IMR-90 (cell line): ENCODE measurements at regions not wholly inside any gene's neighbourhood (a gene's known extent, or its start where the extent isn't known, plus 50 kb on each side); places are given as distances from the start of the nearest gene placed in this dataset.

ENCODE experiments used
- ATAC-seq: fragments of 200-7000 bp; cut with Tn5 transposase; 2 replicates; pipeline ENCODE4 v1.9.1; 2020; ENCODE audit warnings: low read depth, mild to moderate bottlenecking, moderate library complexity
- BruUV-seq: library from RNA; stranded (reverse); fragments of 400-500 nt; replicated peaks from 2 replicates; lab custom pipeline; 2021; lab: Mats Ljungman, UMichigan
- CTCF ChIA-PET: fragments of 300-600 bp; formaldehyde crosslinking; extraction: SDS; loops from one replicate; lab custom pipeline; 2021; ENCODE audit warnings: antibody characterized with exemption; lab: Yijun Ruan, JAX
- POLR2A ChIA-PET: fragments of 300-600 bp; sonication (Branson Sonifier 250); formaldehyde crosslinking; loops from one replicate; lab custom pipeline; 2022; ENCODE audit warnings: antibody characterized with exemption; ENCODE audit not compliant: unreplicated experiment; lab: Charles Lee
- DNase-seq: peaks from one replicate; pipeline ENCODE4 v3.0.0; 2013
- H2AFZ ChIP-seq: replicated peaks from 2 replicates; pipeline ENCODE3; 2013; ENCODE audit warnings: low read length, mild to moderate bottlenecking; ENCODE audit not compliant: poor library complexity
- H2AK5ac ChIP-seq: 2 replicates; pipeline ENCODE4 v1.6.1; 2013; ENCODE audit warnings: low read depth, low read length, inconsistent platforms
- H2AK9ac ChIP-seq: replicated peaks from 2 replicates; pipeline ENCODE3; 2013; ENCODE audit warnings: mild to moderate bottlenecking, low read depth, low read length, moderate library complexity; ENCODE audit not compliant: poor library complexity
- H2BK120ac ChIP-seq: 2 replicates; pipeline ENCODE4 v1.6.1; 2013; ENCODE audit warnings: low read depth, low read length, inconsistent platforms
- H2BK15ac ChIP-seq: 3 replicates; pipeline ENCODE4 v1.6.1; 2013; ENCODE audit warnings: low read depth, low read length, inconsistent platforms
- H2BK20ac ChIP-seq: 2 replicates; pipeline ENCODE4 v1.6.1; 2013; ENCODE audit warnings: low read depth, mild to moderate bottlenecking, inconsistent platforms, low read length, moderate library complexity
- H2BK5ac ChIP-seq: 2 replicates; pipeline ENCODE4 v1.6.1; 2013; ENCODE audit warnings: mild to moderate bottlenecking, low read depth, low read length, inconsistent platforms; ENCODE audit not compliant: poor library complexity, severe bottlenecking
- H3K14ac ChIP-seq: replicated peaks from 2 replicates; pipeline ENCODE4 v1.6.1; 2013; ENCODE audit warnings: low read depth, low read length, inconsistent platforms
- H3K18ac ChIP-seq: 2 replicates; pipeline ENCODE4 v1.6.1; 2013; ENCODE audit warnings: low read depth, low read length, control low read depth
- H3K23ac ChIP-seq: 2 replicates; pipeline ENCODE4 v1.6.1; 2013; ENCODE audit warnings: low read depth, low read length, inconsistent platforms
- H3K27ac ChIP-seq: 2 replicates; pipeline ENCODE4 v1.5.1; 2013; ENCODE audit warnings: mild to moderate bottlenecking, control low read depth, low read length; ENCODE audit not compliant: insufficient read depth
- H3K27me3 ChIP-seq: 2 replicates; pipeline ENCODE4 v1.6.1; 2013; ENCODE audit warnings: low read length; ENCODE audit not compliant: control insufficient read depth, insufficient read depth
- H3K36me3 ChIP-seq: 2 replicates; pipeline ENCODE4 v1.6.1; 2013; ENCODE audit warnings: low read length, mixed read lengths; ENCODE audit not compliant: control insufficient read depth, insufficient read depth
- H3K4ac ChIP-seq: 2 replicates; pipeline ENCODE4 v1.6.1; 2013; ENCODE audit warnings: low read depth, low read length, inconsistent platforms
- H3K4me1 ChIP-seq: 2 replicates; pipeline ENCODE4 v1.6.1; 2013; ENCODE audit warnings: low read length, mixed read lengths; ENCODE audit not compliant: control insufficient read depth, insufficient read depth
- H3K4me2 ChIP-seq: 2 replicates; pipeline ENCODE4 v1.6.1; 2013; ENCODE audit warnings: low read depth, mild to moderate bottlenecking, control low read depth, low read length, moderate library complexity
- H3K4me3 ChIP-seq: 2 replicates; pipeline ENCODE4 v1.5.1; 2013; ENCODE audit warnings: low read depth, mild to moderate bottlenecking, control low read depth, low read length, moderate library complexity; ENCODE audit not compliant: insufficient read depth
- H3K56ac ChIP-seq: 2 replicates; pipeline ENCODE4 v1.6.1; 2013; ENCODE audit warnings: low read length, inconsistent platforms; ENCODE audit not compliant: insufficient read depth; ENCODE audit errors: extremely low read depth
- H3K79me1 ChIP-seq, 2 experiments: 2 replicates each; pipeline ENCODE4 v1.6.1; 2013; ENCODE audit warnings: low read length in 2 of 2, inconsistent platforms in 1 of 2, low read depth in 1 of 2
- H3K9ac ChIP-seq: 2 replicates; pipeline ENCODE4 v1.6.1; 2013; ENCODE audit warnings: low read depth, low read length, control low read depth
- H3K9me1 ChIP-seq: 2 replicates; pipeline ENCODE4 v1.6.1; 2013; ENCODE audit warnings: low read length, inconsistent platforms; ENCODE audit not compliant: insufficient read depth
- H3K9me3 ChIP-seq: 2 replicates; pipeline ENCODE4 v1.6.1; 2013; ENCODE audit warnings: low read length; ENCODE audit not compliant: control insufficient read depth, insufficient read depth
- H4K20me1 ChIP-seq: 2 replicates; pipeline ENCODE4 v1.6.1; 2013; ENCODE audit warnings: low read length, inconsistent platforms; ENCODE audit not compliant: insufficient read depth
- H4K5ac ChIP-seq: 2 replicates; pipeline ENCODE4 v1.6.1; 2013; ENCODE audit warnings: mild to moderate bottlenecking, low read depth, low read length, control low read depth
- H4K8ac ChIP-seq, 2 experiments: 2 replicates each; pipeline ENCODE4 v1.6.1; 2013; ENCODE audit warnings: low read depth in 2 of 2, low read length in 2 of 2, control low read depth in 1 of 2, inconsistent platforms in 1 of 2
- H4K91ac ChIP-seq: 2 replicates; pipeline ENCODE4 v1.6.1; 2013; ENCODE audit warnings: low read depth, low read length, inconsistent platforms; ENCODE audit not compliant: insufficient read depth
- FOS ChIP-seq: fragments of 150-350 bp; IDR thresholded peaks from 2 replicates; pipeline ENCODE4 v1.6.1; 2016; ENCODE audit warnings: low read depth, low read length
- MAFK ChIP-seq: IDR thresholded peaks from 2 replicates; pipeline ENCODE4 v1.6.1; 2012; ENCODE audit warnings: low read depth, low read length, improper control_type of control experiment
- MXI1 ChIP-seq: IDR thresholded peaks from 2 replicates; pipeline ENCODE4 v1.6.1; 2012; ENCODE audit warnings: low read depth, mild to moderate bottlenecking, low read length, moderate library complexity, borderline replicate concordance
- NFE2L2 ChIP-seq: fragments of 150-350 bp; IDR thresholded peaks from 2 replicates; pipeline ENCODE4 v1.6.1; 2016; ENCODE audit warnings: low read depth, mild to moderate bottlenecking, low read length
- POLR2A ChIP-seq: IDR thresholded peaks from 2 replicates; pipeline ENCODE4 v1.6.1; 2012; ENCODE audit warnings: mild to moderate bottlenecking, low read depth, low read length
- RFX5 ChIP-seq: IDR thresholded peaks from 2 replicates; pipeline ENCODE4 v1.8.0; 2012; ENCODE audit warnings: low read depth, mild to moderate bottlenecking, low read length, moderate library complexity
- SMC3 ChIP-seq: fragments of 150-350 bp; IDR thresholded peaks from 2 replicates; pipeline ENCODE4 v1.6.1; 2016; ENCODE audit warnings: low read depth, mild to moderate bottlenecking, antibody characterized with exemption, low read length, moderate library complexity
- WGBS, 2 experiments: methylation state at CpG; one replicate each; pipeline versions ENCODE4 v1.1.5 to v1.1.7; 2013; ENCODE audit warnings: missing lambda C conversion rate in 2 of 2; ENCODE audit not compliant: insufficient read length in 1 of 2; ENCODE audit errors: extremely low coverage in 2 of 2; 5-methylcytosine and 5-hydroxymethylcytosine counted together
- dilution Hi-C: fragments of 300-500 bp; cut with HindIII; formaldehyde crosslinking; loops from one replicate; pipeline ENCODE4 v1.14.3; 2018; ENCODE audit warnings: low sequenced_read_pairs; ENCODE audit not compliant: unreplicated experiment
- in situ Hi-C: fragments of 300-500 bp; cut with MboI; formaldehyde crosslinking; loops from 3 replicates; pipeline ENCODE4 v1.14.3; 2019; ENCODE audit warnings: low sequenced_read_pairs, inconsistent platforms, mixed read lengths
- intact Hi-C: fragments of 100-400 bp; cut with micrococcal nuclease; formaldehyde crosslinking; loops from 2 replicates; pipeline ENCODE4 v1.10.0; 2022
- TF ChIP-seq, protein P1 (sequence below): fragments of 150-350 bp; IDR thresholded peaks from 2 replicates; pipeline ENCODE4 v1.6.1; 2016; ENCODE audit warnings: low read depth, mild to moderate bottlenecking, low read length, moderate library complexity, borderline replicate concordance
- TF ChIP-seq, protein P2 (sequence below): conservative IDR thresholded peaks from 2 replicates; pipeline ENCODE4 v1.5.1; 2012; ENCODE audit warnings: mild to moderate bottlenecking, low read depth, low read length, improper control_type of control experiment

DNA sequence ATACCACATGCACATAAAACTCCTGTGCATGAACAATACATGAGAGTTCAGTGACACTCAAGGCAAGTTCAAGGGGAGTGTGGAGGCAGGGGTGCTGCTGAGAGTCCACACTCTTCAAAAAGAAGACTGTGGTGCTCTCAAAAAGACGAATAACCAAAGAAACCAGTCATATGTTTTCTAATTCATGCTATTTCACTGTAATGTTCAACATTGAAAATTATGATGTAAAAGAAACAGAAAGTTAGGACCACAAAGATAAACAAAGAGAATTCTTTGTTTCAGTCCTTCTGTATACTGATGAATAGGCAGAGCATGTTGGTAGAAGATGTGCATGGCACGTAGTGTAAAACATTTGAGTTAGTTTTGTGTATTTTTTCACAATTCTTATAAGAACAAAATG is 864.2 kb upstream of the LRATD1 start:
- dilution Hi-C loops, result no loop called here
- ATAC-seq, result no peak
- H3K4me2 ChIP-seq, result no peak overlapping the region

More for the DNA sequence above, 864.2 kb upstream of the LRATD1 start:
- in situ Hi-C loops, result no loop called here
- H3K56ac ChIP-seq, result no peak overlapping the region
- H3K18ac ChIP-seq, result no peak overlapping the region
- H2AK9ac ChIP-seq, result no peak overlapping the region
- no peak overlapping the region for H3K27ac ChIP-seq
- no peaks in the 10 kb centered on the region for H3K79me1 ChIP-seq
- no peaks in the 10 kb centered on the region for H4K20me1 ChIP-seq
- H3K36me3 ChIP-seq, result no peaks in the 10 kb centered on the region
- no peaks in the 10 kb centered on the region for H3K9me1 ChIP-seq
- ChIA-PET POLR2A (no interaction called here), CTCF (no interaction called here)
- no peak overlapping the region for H3K4ac ChIP-seq
- no peak overlapping the region for H2BK5ac ChIP-seq
- H3K14ac ChIP-seq, result no peak overlapping the region
- no CpG with 5 or more reads among the region's 2 CpGs for WGBS, 2 experiments
- BruUV-seq, result no TSS peak
- H3K9ac ChIP-seq, result no peak overlapping the region
- no peak for DNase-seq
- H3K4me1 ChIP-seq, result no peaks in the 10 kb centered on the region
- no peak for TF ChIP-seq SMC3
- no peak for TF ChIP-seq NFE2L2
- TF ChIP-seq, protein P1, sequence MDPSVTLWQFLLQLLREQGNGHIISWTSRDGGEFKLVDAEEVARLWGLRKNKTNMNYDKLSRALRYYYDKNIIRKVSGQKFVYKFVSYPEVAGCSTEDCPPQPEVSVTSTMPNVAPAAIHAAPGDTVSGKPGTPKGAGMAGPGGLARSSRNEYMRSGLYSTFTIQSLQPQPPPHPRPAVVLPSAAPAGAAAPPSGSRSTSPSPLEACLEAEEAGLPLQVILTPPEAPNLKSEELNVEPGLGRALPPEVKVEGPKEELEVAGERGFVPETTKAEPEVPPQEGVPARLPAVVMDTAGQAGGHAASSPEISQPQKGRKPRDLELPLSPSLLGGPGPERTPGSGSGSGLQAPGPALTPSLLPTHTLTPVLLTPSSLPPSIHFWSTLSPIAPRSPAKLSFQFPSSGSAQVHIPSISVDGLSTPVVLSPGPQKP, result no peak
- TF ChIP-seq FOS, result no peak
- no peak for TF ChIP-seq RFX5
- TF ChIP-seq, protein P2, sequence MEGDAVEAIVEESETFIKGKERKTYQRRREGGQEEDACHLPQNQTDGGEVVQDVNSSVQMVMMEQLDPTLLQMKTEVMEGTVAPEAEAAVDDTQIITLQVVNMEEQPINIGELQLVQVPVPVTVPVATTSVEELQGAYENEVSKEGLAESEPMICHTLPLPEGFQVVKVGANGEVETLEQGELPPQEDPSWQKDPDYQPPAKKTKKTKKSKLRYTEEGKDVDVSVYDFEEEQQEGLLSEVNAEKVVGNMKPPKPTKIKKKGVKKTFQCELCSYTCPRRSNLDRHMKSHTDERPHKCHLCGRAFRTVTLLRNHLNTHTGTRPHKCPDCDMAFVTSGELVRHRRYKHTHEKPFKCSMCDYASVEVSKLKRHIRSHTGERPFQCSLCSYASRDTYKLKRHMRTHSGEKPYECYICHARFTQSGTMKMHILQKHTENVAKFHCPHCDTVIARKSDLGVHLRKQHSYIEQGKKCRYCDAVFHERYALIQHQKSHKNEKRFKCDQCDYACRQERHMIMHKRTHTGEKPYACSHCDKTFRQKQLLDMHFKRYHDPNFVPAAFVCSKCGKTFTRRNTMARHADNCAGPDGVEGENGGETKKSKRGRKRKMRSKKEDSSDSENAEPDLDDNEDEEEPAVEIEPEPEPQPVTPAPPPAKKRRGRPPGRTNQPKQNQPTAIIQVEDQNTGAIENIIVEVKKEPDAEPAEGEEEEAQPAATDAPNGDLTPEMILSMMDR, result no peak
- TF ChIP-seq MXI1, result no peak
- TF ChIP-seq MAFK, result no peak
- no peak for TF ChIP-seq POLR2A
- H3K4me3 ChIP-seq, result no peak overlapping the region
- intact Hi-C loops, result no loop called here
- no peaks in the 10 kb centered on the region for H3K27me3 ChIP-seq
- H4K8ac ChIP-seq, result no peak overlapping the region
- H4K91ac ChIP-seq, result no peak overlapping the region
- no peak overlapping the region for H2BK20ac ChIP-seq
- H4K5ac ChIP-seq, result no peak overlapping the region
- H2BK120ac ChIP-seq, result no peak overlapping the region
- H3K9me3 ChIP-seq, result peaks cover 4% of the 10 kb centered on the region; the same call in 1 of the 2 replicates
- no peak overlapping the region for H2AK5ac ChIP-seq
- H2AFZ ChIP-seq, result no peak overlapping the region
- H3K23ac ChIP-seq, result no peak overlapping the region
- H2BK15ac ChIP-seq, result no peak overlapping the region
